NCI-H226 (cell line): ENCODE measurements at regions not wholly inside any gene's neighbourhood (a gene's known extent, or its start where the extent isn't known, plus 50 kb on each side); places are given as distances from the start of the nearest gene placed in this dataset.
"Not testable (repeated sequence)": the region's sequence is repeated elsewhere in the genome, so short reads cannot be mapped to it uniquely, and the experiment has no call there.

Experiments used
- DNase-seq: peaks from one replicate; pipeline ENCODE4 v3.0.0-alpha.2; 2015

- no peak for DNase-seq
Measured at GRCh38 chr16:9014389-9014788, 50.7 kb upstream of the USP7 start.

DNA sequence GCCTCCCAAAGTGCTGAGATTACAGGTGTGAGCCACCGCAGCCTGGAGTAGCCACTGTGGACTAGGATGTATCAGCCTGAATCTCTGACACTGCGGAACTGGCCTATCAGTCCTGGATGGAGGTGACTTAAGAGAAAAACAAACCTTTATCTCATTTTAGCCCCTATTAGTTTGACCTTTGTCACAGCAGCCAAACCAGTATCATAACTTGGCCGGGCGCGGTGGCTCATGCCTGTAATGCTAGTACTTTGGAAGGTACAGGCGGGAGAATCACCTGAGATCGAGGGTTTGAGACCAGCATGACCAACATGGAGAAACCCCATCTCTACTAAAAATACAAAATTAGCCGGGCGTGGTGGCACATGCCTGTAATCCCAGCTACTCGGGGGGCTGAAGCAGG is 51.8 kb upstream of the USP7 start:
- no peak for DNase-seq

DNA sequence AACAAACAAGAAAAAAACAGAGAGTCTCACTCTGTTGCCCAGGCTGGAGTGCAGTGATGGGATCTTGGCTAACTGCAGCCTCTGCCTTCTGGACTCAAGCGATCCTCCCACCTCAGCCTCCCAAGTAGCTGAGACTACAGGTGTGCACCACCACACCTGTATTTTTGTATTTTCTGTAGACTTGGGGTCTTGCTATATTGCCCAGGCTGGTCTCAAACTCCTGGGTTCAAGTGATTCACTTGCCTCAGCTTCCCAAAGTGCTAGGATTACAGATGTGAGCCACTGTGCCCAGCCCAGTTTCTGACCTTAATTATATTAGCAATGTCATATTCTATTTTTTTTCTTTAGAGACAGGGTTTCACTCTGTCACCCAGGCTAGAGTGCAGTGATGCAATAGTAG is 52.3 kb upstream of the USP7 start:
- DNase-seq: not testable (repeated sequence)

- no peak for DNase-seq
Measured at GRCh38 chr16:9016824-9017223, 53.1 kb upstream of the USP7 start.

DNA sequence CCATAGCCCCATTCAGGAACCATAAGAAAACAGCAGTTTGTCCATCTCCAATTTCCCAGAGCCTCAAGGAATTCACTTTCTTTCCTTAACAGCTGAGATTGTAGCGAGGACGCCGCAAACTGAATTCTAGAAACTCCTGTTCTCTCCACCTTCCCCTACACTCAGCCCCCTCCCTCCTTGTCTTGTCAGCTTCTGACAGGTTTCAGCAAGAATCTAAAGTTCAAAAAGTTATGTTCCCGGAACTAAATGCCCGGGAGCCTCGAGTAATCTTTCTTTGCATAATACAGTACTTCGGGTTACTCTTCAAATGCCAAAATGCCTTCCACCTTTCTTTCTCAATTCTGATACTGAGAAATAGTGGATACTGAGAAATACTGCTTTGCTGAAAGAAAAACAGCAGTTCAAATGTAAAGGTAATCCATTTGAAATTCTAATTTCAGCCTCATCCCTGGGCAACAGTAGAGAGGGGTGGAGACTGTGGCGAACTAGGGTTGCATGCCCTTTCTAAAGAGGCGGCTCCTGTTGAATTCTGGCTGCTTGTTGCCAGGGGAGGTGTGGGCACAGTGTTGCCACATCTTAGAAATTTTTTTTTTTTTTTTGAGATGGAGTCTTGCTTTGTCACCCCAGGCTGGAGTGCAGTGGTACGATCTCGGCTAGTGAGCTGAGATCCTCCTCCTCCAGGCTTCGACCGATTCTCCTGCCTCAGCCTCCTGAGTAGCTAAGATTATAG is 63.5 kb upstream of the USP7 start:
- no peak for DNase-seq

- not testable (repeated sequence) for DNase-seq
Measured at GRCh38 chr16:9028491-9028890, 63.0 kb upstream of the HAPSTR1 start.

- DNase-seq: no peak
Measured at GRCh38 chr16:9031107-9031506, 60.3 kb upstream of the HAPSTR1 start.

DNA sequence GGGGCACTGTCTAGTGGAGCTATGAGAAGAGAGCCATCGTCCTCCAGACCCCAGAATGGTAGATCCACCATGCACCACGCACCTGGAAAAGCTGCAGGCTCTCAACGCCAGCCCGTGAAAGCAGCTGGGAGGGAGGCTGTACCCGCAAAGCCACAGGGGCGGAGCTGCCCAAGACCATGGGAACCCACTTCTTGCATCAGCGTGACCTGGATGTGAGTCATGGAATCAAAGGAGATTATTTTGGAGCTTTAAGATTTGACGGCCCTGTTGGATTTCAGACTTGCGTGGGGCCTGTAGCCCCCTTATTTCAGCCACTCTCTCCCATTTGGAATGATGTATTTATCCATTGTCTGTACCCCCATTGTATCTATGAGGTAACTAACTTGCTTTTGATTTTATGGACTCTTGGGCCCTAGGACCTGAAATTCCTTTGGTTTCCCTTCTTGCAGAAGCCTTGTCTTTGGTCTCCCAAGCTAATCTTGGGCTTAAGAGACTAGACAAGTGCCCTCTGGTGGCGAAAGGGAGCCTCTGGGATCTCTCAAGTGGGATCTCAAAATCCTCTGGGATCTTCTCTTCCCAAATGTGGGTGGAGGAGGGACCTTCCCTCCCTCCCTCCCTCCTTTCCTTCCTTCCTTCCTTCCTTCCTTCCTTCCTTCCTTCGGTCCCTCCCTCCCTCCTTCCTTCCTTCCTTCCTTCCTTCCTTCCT is 58.2 kb upstream of the HAPSTR1 start:
- DNase-seq: peak; percentile 50

GRCh38 chr16:9034056-9034455 is 57.4 kb upstream of the HAPSTR1 start:
- DNase-seq: no peak

- no peak for DNase-seq
Measured at GRCh38 chr16:9035996-9036395, 55.4 kb upstream of the HAPSTR1 start.

DNA sequence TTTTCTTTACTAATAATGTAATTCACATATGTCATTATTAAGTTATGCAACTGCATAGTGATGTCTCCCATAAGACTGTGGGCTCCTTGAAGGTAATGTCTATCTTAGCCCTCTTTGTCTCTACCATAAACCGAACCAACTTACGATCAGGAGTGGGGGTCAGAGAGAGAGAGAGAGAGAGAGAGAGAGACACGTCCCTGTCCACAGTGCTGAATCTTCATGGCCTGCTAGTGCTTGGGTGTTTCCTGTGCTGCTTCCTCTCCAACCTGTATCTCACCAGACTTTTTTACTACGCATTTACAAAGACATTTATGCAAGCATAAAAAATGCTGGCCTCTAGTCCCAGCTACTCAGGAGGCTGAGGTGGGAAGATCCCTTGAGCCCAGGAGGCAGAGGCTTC is 52.2 kb upstream of the HAPSTR1 start:
- peak; percentile 33 for DNase-seq

DNA sequence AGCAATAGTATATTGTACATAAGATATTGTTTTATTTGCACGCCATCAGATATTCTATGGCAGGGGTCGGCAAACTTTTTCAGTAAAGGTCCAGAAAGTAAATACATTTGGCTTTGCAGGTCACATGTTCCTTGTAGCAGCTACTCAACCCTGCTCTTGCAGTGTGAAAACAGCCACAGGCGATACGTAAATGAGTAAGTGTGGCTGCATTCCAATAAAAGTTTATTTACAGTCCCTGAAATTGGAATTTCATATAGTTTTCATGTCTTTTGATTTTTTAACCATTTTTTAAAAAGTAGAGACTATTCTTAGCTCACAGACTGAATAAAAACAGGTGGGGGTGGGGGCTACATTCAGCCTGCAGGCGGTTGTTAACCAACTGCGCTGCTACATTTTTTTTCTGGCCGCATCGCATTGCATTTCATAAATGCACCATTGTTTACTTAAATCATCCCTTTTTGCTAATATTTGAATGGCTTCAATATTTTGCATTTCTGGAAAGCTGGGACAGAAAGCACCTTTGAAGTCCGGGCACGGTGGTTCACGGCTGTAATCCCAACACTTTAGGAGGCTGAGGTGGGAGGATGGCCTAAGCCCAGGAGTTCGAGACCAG is 50.5 kb upstream of the HAPSTR1 start:
- DNase-seq: no peak
